GM21526 (cell line): ENCODE measurements at regions not wholly inside any gene's neighbourhood (a gene's known extent, or its start where the extent isn't known, plus 50 kb on each side); places are given as distances from the start of the nearest gene placed in this dataset.

Experiments
- ATAC-seq: cut with Tn5 transposase; IDR thresholded peaks from one replicate; pipeline ENCODE4 v1.9.1; 2021; ENCODE audit warnings: moderate library complexity; ENCODE audit not compliant: unreplicated experiment, low FRiP score

DNA sequence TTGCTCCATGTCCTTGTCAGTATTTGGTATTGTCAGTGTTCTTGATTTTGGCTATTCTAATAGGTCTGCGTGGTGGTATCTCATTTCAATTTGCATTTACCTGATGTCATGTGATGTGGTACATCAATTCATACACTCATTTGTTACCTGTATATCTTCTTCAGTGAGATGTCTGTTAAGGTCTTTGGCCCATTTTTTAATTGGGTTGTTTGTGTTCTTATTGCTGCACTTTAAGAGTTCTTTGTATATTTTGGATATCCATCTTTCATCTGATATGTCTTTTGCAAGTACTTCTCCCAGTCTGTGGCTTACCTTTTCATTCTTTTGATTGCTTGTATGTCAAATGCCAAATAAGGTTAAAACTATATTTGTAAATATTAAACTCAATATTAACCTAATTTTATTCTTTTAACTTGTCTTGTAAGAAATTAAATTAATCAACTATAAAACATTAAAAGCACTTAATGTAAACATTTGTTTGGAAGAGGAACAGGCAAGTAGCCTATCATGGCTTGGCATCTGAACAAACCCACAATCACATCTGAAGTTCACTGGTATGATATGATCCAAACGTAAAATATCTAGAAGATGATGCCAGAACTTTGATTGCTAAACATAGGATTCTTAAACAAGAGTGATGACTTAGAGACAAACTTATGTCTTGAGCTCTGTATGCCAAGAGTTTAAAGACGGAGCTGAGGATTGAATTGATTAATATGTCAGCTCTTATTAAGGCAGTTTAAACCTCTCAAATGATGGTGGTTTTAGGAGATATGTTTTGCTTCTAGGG is 587.3 kb downstream of the ANXA1 start:
- ATAC-seq = no peak

DNA sequence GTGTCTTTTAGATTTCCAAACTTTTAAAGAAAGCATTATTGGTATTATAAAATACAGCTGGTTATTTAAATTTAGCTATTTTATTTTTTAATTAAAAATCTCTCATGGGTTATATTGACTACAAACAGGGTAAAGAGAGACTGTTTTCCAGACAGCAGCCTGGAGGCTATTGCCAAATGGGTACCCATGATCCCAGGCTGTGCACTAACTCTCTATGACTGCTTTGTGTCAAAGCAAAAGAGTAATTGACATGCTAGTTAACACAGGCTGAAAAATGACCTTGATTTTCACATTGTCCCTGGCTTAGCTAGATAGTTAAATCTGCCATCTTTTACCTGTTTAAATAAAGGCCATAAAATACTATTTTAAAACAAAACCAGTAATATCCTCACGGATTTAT is 589.7 kb downstream of the ANXA1 start:
- no peak for ATAC-seq

DNA sequence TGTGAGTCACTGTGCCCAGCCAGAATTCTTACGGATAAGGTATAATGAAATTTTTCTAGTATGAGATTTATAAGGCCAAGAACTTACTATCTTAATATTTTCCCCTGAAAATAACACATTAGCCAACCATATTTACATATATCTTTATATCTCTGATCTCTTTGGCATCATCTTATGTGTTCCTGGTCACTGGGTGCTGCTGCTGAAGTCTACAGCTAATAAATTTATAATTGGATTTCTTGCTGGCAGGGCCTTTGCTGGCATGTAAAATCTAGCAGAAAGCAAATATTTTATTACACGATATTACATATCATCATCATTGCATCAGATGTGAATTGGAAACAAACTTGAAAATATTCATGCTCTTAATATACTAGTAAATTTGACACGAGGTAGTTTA is 590.7 kb downstream of the ANXA1 start:
- ATAC-seq = no peak

DNA sequence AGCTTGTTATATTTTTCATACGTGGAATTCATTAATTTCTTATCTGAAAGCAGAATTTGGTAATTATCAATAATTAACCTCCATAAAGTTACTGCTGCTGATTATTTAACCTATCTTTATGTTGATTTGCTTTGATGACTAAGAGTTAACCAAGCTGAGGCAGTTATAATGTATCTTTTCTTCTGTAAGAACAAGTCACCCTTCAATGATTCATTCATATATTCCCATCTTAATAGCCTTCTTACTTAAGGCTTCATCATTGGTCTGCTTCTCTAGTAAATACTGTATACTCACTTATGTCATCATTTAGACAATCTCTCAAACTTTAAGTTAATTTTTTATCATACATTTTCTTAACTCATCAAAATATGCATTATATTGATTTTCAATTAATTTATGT is 592.2 kb downstream of the ANXA1 start:
- no peak for ATAC-seq

DNA sequence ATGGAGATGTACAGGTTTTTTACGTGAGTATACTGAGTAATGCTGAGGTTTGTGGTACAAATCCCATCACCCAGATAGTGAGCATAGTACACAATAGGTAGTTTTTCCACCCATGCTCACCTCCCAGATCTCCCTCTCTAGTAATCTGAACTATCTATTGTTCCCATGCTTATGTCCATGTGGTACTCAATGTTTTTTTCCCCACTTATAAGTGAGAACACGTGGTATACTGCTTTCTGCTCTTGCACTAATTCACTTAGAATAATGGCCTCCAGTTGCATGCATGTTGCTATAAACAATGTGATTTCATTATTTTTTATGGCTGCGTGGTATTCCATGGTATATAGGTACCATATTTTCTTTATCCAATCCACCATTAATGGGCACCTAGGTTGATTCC is 593.9 kb downstream of the ANXA1 start:
- ATAC-seq = no peak

DNA sequence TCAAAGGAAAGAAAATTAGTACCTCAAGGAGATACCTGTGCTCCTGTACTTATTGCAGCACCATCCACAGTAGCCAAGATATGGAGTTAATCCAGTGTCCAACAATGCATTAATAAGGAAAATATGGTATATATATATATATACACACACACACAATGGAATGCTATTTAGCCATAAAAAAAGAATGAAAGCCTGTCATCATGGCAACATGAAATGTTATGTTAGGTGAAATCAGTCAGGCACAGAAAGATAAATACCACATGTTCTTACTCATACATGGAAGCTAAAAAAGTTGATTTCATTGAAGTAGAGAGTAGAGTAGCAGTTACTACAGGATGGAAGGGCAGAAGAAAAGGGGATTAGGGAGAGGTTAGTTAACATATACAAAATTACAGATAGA is 601.5 kb downstream of the ANXA1 start:
- no peak for ATAC-seq

DNA sequence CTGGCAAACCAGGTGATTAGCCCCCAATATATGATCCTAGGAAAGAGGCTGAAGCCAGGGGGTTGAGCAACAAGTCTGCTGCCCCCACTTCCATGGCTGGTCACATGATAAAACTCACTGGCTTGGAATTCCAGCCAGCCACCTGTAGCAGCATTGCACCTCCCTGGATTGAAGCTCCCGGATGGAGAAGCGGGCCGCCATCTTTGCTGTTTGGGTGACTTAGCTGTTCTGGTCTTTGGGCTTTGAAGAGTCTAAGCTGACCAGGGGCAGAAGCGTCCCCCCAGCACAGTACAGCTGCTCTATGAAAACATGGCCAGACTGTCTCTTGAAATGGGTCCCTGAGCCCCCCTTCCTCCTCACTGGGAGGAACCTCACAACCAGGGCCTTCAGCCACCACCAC is 610.2 kb downstream of the ANXA1 start:
- ATAC-seq = no peak

DNA sequence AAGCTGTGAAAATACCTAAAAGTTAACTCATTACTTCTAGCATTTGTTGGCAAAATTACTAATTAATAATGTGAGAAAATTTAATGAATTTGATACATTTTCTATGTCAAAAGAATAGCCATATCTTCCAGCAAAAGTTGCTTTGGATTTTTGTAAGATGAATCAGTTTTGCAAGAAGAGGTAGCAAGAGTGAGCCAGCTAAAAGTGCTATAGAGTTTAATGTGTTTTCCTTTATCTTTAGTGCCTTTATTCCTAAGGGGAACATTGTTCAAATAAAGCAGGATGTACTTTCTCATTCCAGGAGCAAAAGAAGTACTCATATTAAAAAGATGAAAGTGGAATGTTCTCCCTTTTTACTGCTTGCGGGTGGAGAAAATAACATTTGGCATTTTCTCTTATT is 622.2 kb downstream of the ANXA1 start:
- ATAC-seq = no peak

DNA sequence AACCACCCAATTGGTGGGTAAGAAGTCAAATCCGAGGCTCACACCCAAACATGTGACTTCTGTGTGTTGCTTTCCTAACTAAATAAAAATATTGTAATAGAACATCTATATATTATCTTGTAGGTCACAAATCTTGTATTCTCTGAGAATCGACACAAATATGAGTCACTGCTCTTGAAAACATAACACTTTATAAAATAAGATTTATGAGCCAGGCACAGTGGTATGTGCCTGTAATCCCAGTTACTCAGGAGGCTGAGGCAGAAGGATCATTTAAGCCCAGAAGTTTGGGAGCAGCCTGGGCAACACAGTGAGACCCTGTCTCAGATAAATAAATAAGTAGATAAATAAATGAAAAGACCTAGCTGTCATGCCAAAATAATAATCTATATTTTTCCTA is 624.1 kb downstream of the ANXA1 start:
- ATAC-seq = no peak

DNA sequence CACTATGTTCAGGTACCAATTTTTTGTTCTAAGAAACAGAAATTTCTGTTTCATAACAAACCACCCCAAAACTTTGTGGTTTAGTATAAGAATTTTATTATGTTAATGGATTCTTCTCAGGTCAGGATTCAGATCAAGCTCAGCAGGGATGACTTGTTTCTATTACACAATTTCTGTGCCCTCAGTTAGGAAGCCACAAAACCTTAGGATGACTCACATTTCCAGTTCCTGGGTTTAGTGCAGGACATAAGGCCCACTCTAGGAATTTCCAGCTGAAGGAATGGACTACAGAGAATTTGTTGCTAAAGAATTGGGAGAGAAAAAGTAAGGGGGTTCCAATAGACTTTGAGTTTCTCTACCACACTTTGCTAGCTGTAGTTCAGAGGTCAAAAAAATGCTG is 629.3 kb downstream of the ANXA1 start:
- ATAC-seq = no peak

DNA sequence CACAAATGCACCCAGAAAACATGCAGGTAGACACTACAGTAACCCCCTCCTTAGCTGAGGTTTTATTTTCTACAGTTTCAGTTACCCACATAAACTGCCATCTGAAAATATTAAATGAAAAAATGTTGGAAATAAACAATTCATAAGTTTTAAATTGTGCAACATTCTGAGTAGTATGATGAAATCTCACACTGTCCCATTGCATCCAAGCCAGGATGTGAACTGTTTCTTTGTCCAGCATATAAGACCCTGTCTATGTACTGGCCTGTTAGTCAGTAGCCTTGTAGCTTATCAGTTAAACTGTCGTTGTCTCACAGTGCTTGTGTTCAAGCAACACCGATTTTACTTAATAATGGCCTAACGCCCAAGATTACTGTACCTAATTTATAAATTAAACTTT is 630.5 kb downstream of the ANXA1 start:
- no peak for ATAC-seq

DNA sequence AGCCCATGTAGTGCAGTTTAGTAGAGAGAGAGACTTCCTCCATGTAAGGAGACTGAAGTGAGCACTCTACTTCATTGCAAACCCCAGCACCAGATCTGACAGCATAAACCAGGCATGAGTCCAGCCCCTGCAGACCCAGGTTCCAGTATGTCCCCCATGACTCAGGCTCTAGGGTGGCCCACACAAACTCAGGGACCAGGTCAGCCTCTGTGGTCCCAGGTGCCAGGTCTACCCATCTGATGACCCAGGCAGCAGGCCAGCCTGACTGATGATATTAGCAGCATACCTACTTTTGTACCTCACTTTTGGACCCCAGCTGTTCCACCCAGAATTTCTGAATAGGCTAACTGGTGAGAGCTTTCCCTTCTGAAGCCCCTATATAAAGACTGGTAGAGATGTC is 647.8 kb downstream of the ANXA1 start:
- ATAC-seq = no peak

DNA sequence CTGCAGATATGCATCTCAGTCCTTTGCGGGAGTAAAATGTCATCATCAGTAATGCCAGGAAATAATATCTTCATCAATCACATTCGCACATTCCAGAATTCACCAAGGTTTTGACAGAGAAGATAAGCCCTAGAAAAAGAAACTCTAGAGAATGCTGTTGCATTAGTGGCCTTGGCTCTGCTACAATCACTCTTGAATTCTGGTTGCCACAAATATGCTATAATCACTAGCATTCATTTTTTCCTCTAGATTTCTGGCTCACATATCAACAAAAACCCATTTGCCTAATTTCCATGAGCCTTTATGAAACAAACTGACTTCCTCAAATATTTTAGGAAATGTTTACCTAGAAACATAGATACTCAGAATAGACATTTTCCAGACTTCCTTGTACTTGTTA is 653.4 kb downstream of the ANXA1 start:
- ATAC-seq = no peak

DNA sequence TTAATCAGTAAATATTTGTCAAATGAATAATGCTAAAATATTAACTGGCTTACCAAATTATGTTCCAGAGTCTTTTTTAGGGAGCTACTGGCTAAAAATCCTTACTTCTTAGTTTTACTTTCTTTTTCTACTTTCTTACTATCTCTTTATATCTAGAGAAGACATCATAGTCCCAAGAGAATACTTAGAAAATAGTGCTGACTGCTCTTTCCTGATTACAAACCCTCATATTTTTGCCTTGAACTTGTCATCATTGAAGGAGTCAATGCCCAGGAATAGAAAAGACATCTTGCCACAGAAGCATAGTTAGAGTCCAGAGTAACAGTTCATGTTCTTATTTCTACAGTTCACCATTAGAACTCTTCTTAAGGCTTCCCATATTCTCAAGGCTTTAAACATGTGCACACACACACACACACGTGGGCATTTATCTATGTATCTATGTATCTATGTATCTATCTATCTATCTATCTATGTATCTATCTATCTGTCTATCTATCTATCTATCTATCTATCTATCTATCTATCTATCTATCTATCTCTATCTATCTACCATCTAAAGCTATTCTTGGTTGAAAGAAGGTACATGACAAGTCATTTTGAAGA is 654.3 kb downstream of the ANXA1 start:
- no peak for ATAC-seq

DNA sequence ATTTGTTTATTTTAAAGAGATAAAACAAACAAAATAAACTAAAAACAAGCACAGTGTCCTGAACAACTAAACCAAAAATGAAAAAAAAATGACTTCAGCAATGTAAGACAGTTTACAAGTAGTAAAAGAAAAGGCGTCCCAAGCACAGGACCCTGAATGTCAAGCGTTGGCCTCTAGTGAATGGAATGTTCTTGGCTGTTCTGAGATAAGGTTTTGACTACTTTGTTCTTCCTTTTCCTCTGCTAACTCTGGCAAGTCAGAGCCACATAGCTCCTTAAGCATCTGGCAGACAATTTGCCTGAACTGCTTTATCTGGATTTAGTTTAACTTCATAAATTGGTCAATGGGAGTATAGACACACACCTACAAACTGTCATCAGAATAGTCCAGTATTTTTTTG is 655.2 kb downstream of the ANXA1 start:
- ATAC-seq = no peak

DNA sequence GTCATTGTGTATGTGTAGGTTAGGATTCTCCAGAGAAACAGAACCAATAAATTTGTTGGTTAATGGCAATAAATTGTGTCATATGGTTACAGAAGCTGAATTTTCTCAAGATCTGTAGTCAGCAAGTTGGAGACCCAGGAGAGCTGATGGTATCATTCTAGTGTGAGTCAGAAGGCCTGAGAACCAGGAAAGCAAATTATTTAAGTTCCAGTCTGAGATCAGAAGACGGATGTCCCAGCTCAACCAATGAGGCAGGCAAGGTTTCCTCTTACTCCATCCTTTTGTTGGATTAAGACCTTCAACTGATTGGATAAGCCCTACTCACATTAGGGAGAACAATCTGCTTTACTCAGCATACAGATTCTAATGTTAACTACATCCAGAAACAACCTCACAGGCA is 656.3 kb downstream of the ANXA1 start:
- no peak for ATAC-seq

DNA sequence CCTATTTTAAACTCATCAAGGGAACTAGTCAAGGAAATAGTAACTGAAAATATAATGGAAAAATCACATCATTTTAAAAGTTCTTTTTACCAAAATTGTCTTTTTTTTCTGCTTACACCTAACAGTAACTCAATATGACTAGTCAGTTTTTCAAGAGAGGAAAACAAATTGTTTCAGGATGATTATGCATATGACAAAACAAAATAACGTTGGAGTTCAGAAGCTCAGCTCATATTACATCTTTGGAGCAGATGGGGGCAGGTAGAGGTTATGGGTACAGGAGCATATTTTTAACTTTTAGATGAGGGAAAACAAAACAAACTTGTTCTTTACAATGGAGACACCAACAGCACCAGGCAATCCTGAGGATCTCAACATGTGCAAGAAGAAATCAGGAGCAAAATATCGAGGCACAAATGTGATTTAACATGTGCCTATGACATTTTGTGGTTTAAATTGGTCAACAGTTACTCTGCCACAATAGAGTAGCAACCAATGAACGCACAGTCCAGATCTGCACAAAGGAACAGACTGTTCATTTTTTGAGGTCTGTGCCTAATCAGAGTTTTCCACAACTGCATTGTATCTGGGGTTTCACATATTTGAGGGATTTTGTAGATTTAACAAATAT is 659.0 kb downstream of the ANXA1 start:
- no peak for ATAC-seq

DNA sequence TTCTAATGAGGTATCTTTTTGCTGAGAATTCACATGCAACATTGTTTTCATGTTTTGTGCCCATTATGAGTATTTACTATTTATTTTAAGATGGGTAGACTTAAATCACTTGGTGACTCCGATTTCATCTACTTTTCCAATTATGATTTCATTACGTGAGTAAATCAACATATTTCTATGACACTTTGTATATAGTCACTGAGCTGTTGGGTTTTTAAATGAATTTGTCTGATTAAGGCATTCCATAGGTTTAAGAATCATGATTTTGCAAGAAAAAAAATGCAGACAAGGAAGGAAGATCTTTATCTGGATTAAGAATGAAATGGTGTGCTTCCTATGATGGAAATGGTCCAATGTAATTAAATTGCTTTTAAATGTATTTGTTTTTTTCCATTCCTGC is 661.9 kb downstream of the ANXA1 start:
- no peak for ATAC-seq

DNA sequence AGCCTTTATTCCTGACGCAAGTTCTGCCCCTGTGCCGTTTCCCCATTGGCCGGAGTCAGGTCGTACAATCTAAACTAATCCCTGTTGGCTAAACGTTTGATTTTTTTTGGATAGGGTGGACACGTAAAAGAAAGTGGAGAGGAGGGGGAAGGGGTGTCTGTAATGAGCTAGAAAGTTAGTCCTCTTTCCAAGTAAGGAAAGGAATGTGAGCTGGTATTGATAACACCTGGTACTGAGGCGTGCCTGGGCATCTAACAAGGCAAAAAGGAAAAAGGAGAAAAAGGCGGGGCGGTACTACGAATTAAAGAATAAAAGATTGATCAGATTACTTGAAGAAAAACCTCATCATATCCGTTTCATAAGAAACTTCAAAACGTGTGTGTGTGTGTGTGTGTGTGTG is 665.2 kb downstream of the ANXA1 start:
- ATAC-seq = no peak

DNA sequence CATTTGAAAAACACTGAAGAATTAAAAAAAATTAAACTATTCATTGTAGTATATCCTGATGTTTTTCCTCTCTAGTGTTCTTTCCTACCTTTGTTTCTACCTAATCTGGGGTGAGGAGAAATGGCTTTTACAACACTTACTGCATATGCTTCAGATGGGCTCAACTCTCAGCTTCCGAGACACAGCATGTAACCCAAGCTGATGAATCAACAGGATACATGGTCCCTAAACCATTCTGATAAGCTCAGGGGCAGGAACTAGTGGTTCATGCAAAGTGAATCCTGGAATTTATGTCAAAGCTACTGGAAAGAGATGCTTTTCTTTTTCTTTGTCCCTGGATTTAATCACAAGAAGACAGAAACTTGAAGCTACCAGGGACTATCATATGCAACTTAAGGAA is 672.5 kb upstream of the RORB start:
- ATAC-seq = no peak

DNA sequence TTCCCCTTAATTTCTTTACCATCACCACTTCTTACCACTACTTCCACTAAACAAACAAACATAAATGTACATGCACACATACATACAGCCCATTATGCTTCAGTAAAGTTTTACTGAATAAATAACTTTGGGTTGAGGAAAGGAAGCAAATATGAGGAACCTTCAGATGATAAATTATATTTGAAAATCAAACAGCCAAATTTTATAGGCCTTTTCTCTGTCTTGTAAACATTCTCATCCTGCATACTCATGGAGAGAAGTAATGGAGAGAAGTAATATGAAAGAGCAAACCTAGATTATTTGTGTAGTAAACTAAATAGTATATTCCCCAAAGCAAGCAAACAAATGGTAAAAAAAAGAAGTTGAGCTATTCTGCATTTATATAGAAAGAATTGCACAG is 658.3 kb upstream of the RORB start:
- ATAC-seq = no peak

DNA sequence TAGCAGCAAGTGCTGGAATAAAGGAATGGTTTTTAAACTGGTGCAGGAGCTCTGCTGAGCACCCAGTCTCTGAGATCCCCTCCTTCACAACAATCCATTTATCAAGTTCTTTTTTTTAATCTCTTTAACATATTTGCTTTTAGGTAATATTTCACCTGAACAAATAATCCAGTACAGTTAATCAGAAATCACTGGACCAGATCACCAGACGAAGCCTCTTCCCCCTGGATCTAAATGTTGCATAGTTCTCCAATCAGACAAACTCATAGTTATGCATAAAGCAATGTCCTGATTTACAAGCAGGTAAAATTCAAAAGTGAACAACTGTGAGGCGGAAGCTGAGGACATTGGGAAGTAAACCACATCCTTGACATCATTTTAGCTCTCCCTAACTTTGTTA is 657.7 kb upstream of the RORB start:
- ATAC-seq = no peak
